H1 (cell line): ENCODE measurements at regions not wholly inside any gene's neighbourhood (a gene's known extent, or its start where the extent isn't known, plus 50 kb on each side); places are given as distances from the start of the nearest gene placed in this dataset.

Experiments
- PHF8 ChIP-seq: fragments of 200-600 bp; sonication (generic); conservative IDR thresholded peaks from 2 replicates; pipeline ENCODE4 v1.7.1; 2012; ENCODE audit warnings: low read depth, mild to moderate bottlenecking, inconsistent platforms, low read length, moderate library complexity
- TF ChIP-seq, protein P1 (sequence below), 3 experiments: IDR thresholded peaks; 1 replicate in 2 of 3; 2 replicates in 1 of 3; pipeline versions ENCODE4 v1.5.1 to v1.6.1; 2011; ENCODE audit warnings: low read length in 3 of 3, mild to moderate bottlenecking in 3 of 3, inconsistent platforms in 2 of 3, low read depth in 1 of 3, moderate library complexity in 1 of 3; ENCODE audit not compliant: insufficient read depth in 1 of 3; ENCODE audit errors: control extremely low read depth in 1 of 3

DNA sequence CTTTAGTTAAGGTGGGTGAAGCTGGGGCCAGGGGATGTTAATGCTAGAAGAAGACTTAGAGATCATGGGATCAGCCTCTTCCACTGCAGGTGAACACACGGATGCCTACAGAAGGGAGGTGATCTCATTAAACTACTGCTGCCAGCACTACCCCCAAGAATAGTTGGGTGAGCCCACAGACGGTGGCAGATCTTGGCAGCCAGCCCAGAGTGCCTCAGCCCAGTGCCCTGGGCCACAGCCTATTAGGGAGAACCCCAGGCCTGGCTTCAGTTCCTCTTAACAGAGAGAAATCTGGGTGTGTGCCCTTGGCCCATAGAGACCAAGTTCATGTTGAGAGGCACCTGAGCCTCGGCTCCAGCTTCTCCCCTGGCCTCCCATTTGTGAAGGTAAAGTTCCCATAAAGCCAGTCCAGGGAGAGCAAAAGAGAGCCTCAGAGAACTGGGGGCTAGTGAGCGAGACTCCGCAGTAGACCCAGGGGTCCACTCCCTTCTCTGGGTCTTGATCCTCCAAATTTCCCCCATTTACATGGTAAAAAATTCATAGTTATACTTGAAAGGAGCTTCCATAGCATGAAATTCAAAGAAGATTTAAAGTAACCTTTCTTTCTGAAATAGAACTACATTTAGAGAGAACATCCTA, 125.0 kb upstream of the CCND2 start:
- TF ChIP-seq, protein P1, sequence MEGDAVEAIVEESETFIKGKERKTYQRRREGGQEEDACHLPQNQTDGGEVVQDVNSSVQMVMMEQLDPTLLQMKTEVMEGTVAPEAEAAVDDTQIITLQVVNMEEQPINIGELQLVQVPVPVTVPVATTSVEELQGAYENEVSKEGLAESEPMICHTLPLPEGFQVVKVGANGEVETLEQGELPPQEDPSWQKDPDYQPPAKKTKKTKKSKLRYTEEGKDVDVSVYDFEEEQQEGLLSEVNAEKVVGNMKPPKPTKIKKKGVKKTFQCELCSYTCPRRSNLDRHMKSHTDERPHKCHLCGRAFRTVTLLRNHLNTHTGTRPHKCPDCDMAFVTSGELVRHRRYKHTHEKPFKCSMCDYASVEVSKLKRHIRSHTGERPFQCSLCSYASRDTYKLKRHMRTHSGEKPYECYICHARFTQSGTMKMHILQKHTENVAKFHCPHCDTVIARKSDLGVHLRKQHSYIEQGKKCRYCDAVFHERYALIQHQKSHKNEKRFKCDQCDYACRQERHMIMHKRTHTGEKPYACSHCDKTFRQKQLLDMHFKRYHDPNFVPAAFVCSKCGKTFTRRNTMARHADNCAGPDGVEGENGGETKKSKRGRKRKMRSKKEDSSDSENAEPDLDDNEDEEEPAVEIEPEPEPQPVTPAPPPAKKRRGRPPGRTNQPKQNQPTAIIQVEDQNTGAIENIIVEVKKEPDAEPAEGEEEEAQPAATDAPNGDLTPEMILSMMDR (IDR thresholded peaks at IDR 0.05; ENCODE audit: control extremely low read depth in 1 of 3, insufficient read depth in 1 of 3, low read depth in 1 of 3, low read length in 3 of 3) = no peak
- no peak for TF ChIP-seq PHF8
